Keratinocyte (primary cell): ENCODE measurements at regions not wholly inside any gene's neighbourhood (a gene's known extent, or its start where the extent isn't known, plus 50 kb on each side); places are given as distances from the start of the nearest gene placed in this dataset.

ENCODE experiments used
- CTCF ChIP-seq, 3 experiments: IDR thresholded peaks in 1 of 3; conservative IDR thresholded peaks in 1 of 3; optimal IDR thresholded peaks in 1 of 3; 2 replicates in 2 of 3; 3 replicates in 1 of 3; pipeline versions ENCODE3 to v1.5.1; 2011; ENCODE audit warnings: low read length in 3 of 3, mild to moderate bottlenecking in 3 of 3, moderate library complexity in 2 of 3, control low read depth in 1 of 3, inconsistent platforms in 1 of 3; ENCODE audit not compliant: insufficient read depth in 2 of 3; ENCODE audit errors: extremely low read depth in 1 of 3
- EZH2 ChIP-seq: IDR thresholded peaks from one replicate; pipeline ENCODE4 v1.6.1; 2012; ENCODE audit warnings: inconsistent platforms, mild to moderate bottlenecking, low read length, moderate library complexity

GRCh38 chr2:78521938-78522337 is 503.6 kb upstream of the REG3G start:
- no peak for TF ChIP-seq CTCF (optimal IDR thresholded peaks at IDR 0.05 in 1 of 3, IDR thresholded peaks at IDR 0.05 in 1 of 3, conservative IDR thresholded peaks at IDR 0.05 in 1 of 3; ENCODE audit: extremely low read depth in 1 of 3, insufficient read depth in 2 of 3, low read length in 3 of 3)
- TF ChIP-seq EZH2, result no peak
